ENCODE measurements at regions not wholly inside any gene's neighbourhood (a gene's known extent, or its start where the extent isn't known, plus 50 kb on each side); places are given as distances from the start of the nearest gene placed in this dataset.

DNA sequence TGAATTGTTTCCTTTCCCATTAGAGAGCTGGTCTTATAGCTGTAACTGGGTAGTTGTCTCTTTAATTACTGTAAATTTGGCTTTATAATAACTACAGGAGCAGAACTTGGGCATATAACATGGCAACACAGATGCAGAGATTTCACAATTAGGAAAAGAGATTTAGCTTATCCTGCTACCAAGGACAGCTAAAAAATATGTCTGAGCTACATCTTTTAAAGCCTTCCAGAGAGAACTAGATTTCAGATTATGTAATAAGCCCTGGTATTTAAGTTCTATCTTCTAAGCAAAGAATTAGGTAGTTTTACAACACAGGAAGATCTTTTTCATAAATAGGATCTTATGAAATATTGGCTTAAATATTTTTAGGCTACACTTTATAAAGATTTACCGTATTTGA, 313.8 kb downstream of the S1PR1 start:
- TF ChIP-seq, protein P1, sequence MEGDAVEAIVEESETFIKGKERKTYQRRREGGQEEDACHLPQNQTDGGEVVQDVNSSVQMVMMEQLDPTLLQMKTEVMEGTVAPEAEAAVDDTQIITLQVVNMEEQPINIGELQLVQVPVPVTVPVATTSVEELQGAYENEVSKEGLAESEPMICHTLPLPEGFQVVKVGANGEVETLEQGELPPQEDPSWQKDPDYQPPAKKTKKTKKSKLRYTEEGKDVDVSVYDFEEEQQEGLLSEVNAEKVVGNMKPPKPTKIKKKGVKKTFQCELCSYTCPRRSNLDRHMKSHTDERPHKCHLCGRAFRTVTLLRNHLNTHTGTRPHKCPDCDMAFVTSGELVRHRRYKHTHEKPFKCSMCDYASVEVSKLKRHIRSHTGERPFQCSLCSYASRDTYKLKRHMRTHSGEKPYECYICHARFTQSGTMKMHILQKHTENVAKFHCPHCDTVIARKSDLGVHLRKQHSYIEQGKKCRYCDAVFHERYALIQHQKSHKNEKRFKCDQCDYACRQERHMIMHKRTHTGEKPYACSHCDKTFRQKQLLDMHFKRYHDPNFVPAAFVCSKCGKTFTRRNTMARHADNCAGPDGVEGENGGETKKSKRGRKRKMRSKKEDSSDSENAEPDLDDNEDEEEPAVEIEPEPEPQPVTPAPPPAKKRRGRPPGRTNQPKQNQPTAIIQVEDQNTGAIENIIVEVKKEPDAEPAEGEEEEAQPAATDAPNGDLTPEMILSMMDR (IDR thresholded peaks at IDR 0.05): no peak
- no peak for TF ChIP-seq POLR2A (IDR thresholded peaks at IDR 0.05)

Measured in lower leg skin (tissue), 3 donors.